H9 (cell line): ENCODE measurements at regions not wholly inside any gene's neighbourhood (a gene's known extent, or its start where the extent isn't known, plus 50 kb on each side); places are given as distances from the start of the nearest gene placed in this dataset.

Source experiments
- DNase-seq: peaks from one replicate; pipeline ENCODE4 v3.0.0-alpha.2; 2017
- H2AFZ ChIP-seq: one replicate; pipeline ENCODE4 v1.6.1; 2013; ENCODE audit warnings: mild to moderate bottlenecking, low read length, control low read depth, moderate library complexity
- H2AK5ac ChIP-seq: 2 replicates; pipeline ENCODE4 v1.6.1; 2013; ENCODE audit warnings: low read length, control low read depth, mixed read lengths; ENCODE audit not compliant: insufficient read length
- H2BK120ac ChIP-seq: one replicate; pipeline ENCODE4 v1.6.1; 2013; ENCODE audit warnings: low read depth, mild to moderate bottlenecking, low read length, control low read depth, inconsistent platforms; ENCODE audit not compliant: poor library complexity, severe bottlenecking
- H2BK12ac ChIP-seq: 2 replicates; pipeline ENCODE4 v1.6.1; 2013; ENCODE audit warnings: low read length, control low read depth, mixed read lengths, low read depth; ENCODE audit not compliant: insufficient read length
- H2BK15ac ChIP-seq: 2 replicates; pipeline ENCODE4 v1.6.1; 2013; ENCODE audit warnings: low read depth, low read length, control low read depth
- H2BK20ac ChIP-seq: one replicate; pipeline ENCODE4 v1.6.1; 2013; ENCODE audit warnings: low read depth, mild to moderate bottlenecking, low read length, control low read depth, inconsistent platforms; ENCODE audit not compliant: poor library complexity, severe bottlenecking
- H2BK5ac ChIP-seq: 2 replicates; pipeline ENCODE4 v1.6.1; 2013; ENCODE audit warnings: low read length, control low read depth, mixed read lengths; ENCODE audit not compliant: insufficient read length
- H3K14ac ChIP-seq: 2 replicates; pipeline ENCODE4 v1.6.1; 2013; ENCODE audit warnings: low read length, control low read depth; ENCODE audit not compliant: insufficient read depth
- H3K18ac ChIP-seq: 2 replicates; pipeline ENCODE4 v1.6.1; 2013; ENCODE audit warnings: low read depth, mild to moderate bottlenecking, mixed read lengths, low read length, control low read depth; ENCODE audit not compliant: insufficient read length
- H3K23ac ChIP-seq: 2 replicates; pipeline ENCODE4 v1.6.1; 2013; ENCODE audit warnings: low read length, control low read depth, mixed read lengths, low read depth; ENCODE audit not compliant: insufficient read length
- H3K23me2 ChIP-seq: 2 replicates; pipeline ENCODE4 v1.6.1; 2013; ENCODE audit warnings: low read depth, mild to moderate bottlenecking, mixed read lengths, low read length, control low read depth; ENCODE audit not compliant: insufficient read length, poor library complexity, severe bottlenecking
- H3K27ac ChIP-seq: 2 replicates; pipeline ENCODE4 v1.5.1; 2013; ENCODE audit warnings: low read length, control low read depth, mixed read lengths, low read depth; ENCODE audit not compliant: insufficient read length
- H3K27me3 ChIP-seq: 2 replicates; pipeline ENCODE4 v1.6.1; 2013; ENCODE audit warnings: low read length, control low read depth, inconsistent platforms; ENCODE audit not compliant: insufficient read depth
- H3K4ac ChIP-seq: 2 replicates; pipeline ENCODE4 v1.6.1; 2013; ENCODE audit warnings: low read depth, mild to moderate bottlenecking, control low read depth, inconsistent platforms, low read length, moderate library complexity
- H3K4me1 ChIP-seq: 2 replicates; pipeline ENCODE4 v1.6.1; 2013; ENCODE audit warnings: low read length, control low read depth, inconsistent platforms; ENCODE audit not compliant: insufficient read depth
- H3K4me2 ChIP-seq: 2 replicates; pipeline ENCODE4 v1.6.1; 2013; ENCODE audit warnings: low read length, control low read depth, mixed read lengths; ENCODE audit not compliant: insufficient read length, insufficient read depth
- H3K56ac ChIP-seq: 2 replicates; pipeline ENCODE4 v1.6.1; 2013; ENCODE audit warnings: low read depth, mild to moderate bottlenecking, mixed read lengths, low read length, control low read depth; ENCODE audit not compliant: insufficient read length
- H3K79me1 ChIP-seq: 2 replicates; pipeline ENCODE4 v1.6.1; 2013; ENCODE audit warnings: low read depth, mild to moderate bottlenecking, moderate library complexity, low read length, control low read depth, inconsistent platforms; ENCODE audit not compliant: insufficient read depth, poor library complexity, severe bottlenecking
- H3K79me2 ChIP-seq: 2 replicates; pipeline ENCODE4 v1.6.1; 2013; ENCODE audit warnings: low read length, control low read depth, inconsistent platforms; ENCODE audit not compliant: insufficient read depth
- H3K9ac ChIP-seq: 2 replicates; pipeline ENCODE4 v1.6.1; 2013; ENCODE audit warnings: low read length, control low read depth, mixed read lengths; ENCODE audit not compliant: insufficient read length; ENCODE audit errors: extremely low read depth
- H3K9me3 ChIP-seq: one replicate; pipeline ENCODE4 v1.6.1; 2013; ENCODE audit warnings: low read depth, low read length, inconsistent platforms; ENCODE audit not compliant: control insufficient read depth
- H3T11ph ChIP-seq: one replicate; pipeline ENCODE4 v1.6.1; 2013; ENCODE audit warnings: mild to moderate bottlenecking, low read length, control low read depth, inconsistent platforms
- H4K20me1 ChIP-seq: one replicate; pipeline ENCODE4 v1.6.1; 2013; ENCODE audit not compliant: control insufficient read depth, insufficient read length, insufficient read depth
- H4K5ac ChIP-seq: 2 replicates; pipeline ENCODE4 v1.6.1; 2013; ENCODE audit warnings: low read depth, mild to moderate bottlenecking, mixed read lengths, low read length, control low read depth; ENCODE audit not compliant: insufficient read length
- H4K8ac ChIP-seq: replicated peaks from 2 replicates; pipeline ENCODE4 v1.6.1; 2013; ENCODE audit warnings: low read length, control low read depth, mixed read lengths, low read depth; ENCODE audit not compliant: insufficient read length
- H4K91ac ChIP-seq: 2 replicates; pipeline ENCODE4 v1.6.1; 2013; ENCODE audit warnings: low read depth, mild to moderate bottlenecking, moderate library complexity, mixed read lengths, low read length, control low read depth; ENCODE audit not compliant: insufficient read length
- H3K27ac Mint-ChIP-seq, 3 experiments: 2 replicates in 2 of 3; 3 replicates in 1 of 3; pipeline ENCODE4 v1.8.0; 2020 to 2021; ENCODE audit warnings: mixed read lengths in 3 of 3, mild to moderate bottlenecking in 1 of 3, moderate library complexity in 1 of 3
- H3K27me3 Mint-ChIP-seq: 2 replicates; pipeline ENCODE4 v1.8.0; 2021; ENCODE audit warnings: low read depth, mild to moderate bottlenecking, moderate library complexity, mixed read lengths
- H3K36me3 Mint-ChIP-seq, 3 experiments: 2 replicates in 2 of 3; 3 replicates in 1 of 3; pipeline ENCODE4 v1.8.0; 2020 to 2021; ENCODE audit warnings: low read depth in 3 of 3, mixed read lengths in 3 of 3; ENCODE audit not compliant: insufficient read depth in 1 of 3
- H3K4me1 Mint-ChIP-seq, 2 experiments: 2 replicates each; pipeline ENCODE4 v1.8.0; 2020; ENCODE audit warnings: mixed read lengths in 2 of 2
- H3K4me3 Mint-ChIP-seq, 2 experiments: 2 replicates in 1 of 2; 3 replicates in 1 of 2; pipeline ENCODE4 v1.8.0; 2020 to 2021; ENCODE audit warnings: mild to moderate bottlenecking in 2 of 2, mixed read lengths in 2 of 2, moderate library complexity in 1 of 2
- H3K9me3 Mint-ChIP-seq, 2 experiments: 2 replicates in 1 of 2; 3 replicates in 1 of 2; pipeline ENCODE4 v1.8.0; 2020; ENCODE audit warnings: mild to moderate bottlenecking in 2 of 2, mixed read lengths in 2 of 2, moderate library complexity in 1 of 2
- CTCF ChIP-seq: fragments of 200-600 bp; sonication (generic); conservative IDR thresholded peaks from 3 replicates; pipeline ENCODE4 v1.8.0; 2021; ENCODE audit warnings: antibody characterized with exemption, mild to moderate bottlenecking
- WGBS: extraction: QIAGEN DNeasy Blood & Tissue Kit; methylation state at CpG from one replicate; pipeline ENCODE4 v1.1.7; 2013; ENCODE audit warnings: missing lambda C conversion rate, low lambda C conversion rate, mixed read lengths; ENCODE audit not compliant: insufficient read length; ENCODE audit errors: extremely low coverage; 5-methylcytosine and 5-hydroxymethylcytosine counted together

GRCh38 chr2:23122681-23123215, 262.2 kb upstream of the KLHL29 start:
- H3K9ac ChIP-seq: no peak overlapping the region
- Mint-ChIP-seq H3K27me3 (no peaks in the 10 kb centered on the region), H3K27ac (no peak overlapping the region), H3K4me3 (no peak overlapping the region), H3K9me3 (no peaks in the 10 kb centered on the region), H3K36me3 (no peaks in the 10 kb centered on the region), H3K4me1 (0 out of 4 replicates have a peak, but pooled peaks cover 0 to 3% of the 10 kb centered on the region in 2 experiments)
- H4K5ac ChIP-seq: no peak overlapping the region
- no CpG with 5 or more reads among the region's 5 CpGs for WGBS
- H2BK20ac ChIP-seq: no peak overlapping the region
- H4K20me1 ChIP-seq: no peaks in the 10 kb centered on the region
- H4K91ac ChIP-seq: no peak overlapping the region
- H3K79me1 ChIP-seq: no peaks in the 10 kb centered on the region
- TF ChIP-seq CTCF: no peak
- no peaks in the 10 kb centered on the region for H3K27me3 ChIP-seq
- no peak overlapping the region for H3K4me2 ChIP-seq
- no peak overlapping the region for H3K4ac ChIP-seq
- no peak overlapping the region for H2BK15ac ChIP-seq
- no peaks in the 10 kb centered on the region for H3K9me3 ChIP-seq
- no peak overlapping the region for H3T11ph ChIP-seq
- no peak overlapping the region for H2BK12ac ChIP-seq
- no peak overlapping the region for H4K8ac ChIP-seq
- H3K27ac ChIP-seq: no peak overlapping the region
- no peak overlapping the region for H3K14ac ChIP-seq
- no peaks in the 10 kb centered on the region for H3K23me2 ChIP-seq
- H2AK5ac ChIP-seq: no peak overlapping the region
- no peak overlapping the region for H3K18ac ChIP-seq
- H3K56ac ChIP-seq: no peak overlapping the region
- no peak overlapping the region for H2BK5ac ChIP-seq
- no peak overlapping the region for H2BK120ac ChIP-seq
- H3K4me1 ChIP-seq: no peaks in the 10 kb centered on the region
- no peak overlapping the region for H3K23ac ChIP-seq
- H2AFZ ChIP-seq: no peak overlapping the region
- DNase-seq: no peak
- H3K79me2 ChIP-seq: no peaks in the 10 kb centered on the region
